ENCODE measurements at regions not wholly inside any gene's neighbourhood (a gene's known extent, or its start where the extent isn't known, plus 50 kb on each side); places are given as distances from the start of the nearest gene placed in this dataset.

DNA sequence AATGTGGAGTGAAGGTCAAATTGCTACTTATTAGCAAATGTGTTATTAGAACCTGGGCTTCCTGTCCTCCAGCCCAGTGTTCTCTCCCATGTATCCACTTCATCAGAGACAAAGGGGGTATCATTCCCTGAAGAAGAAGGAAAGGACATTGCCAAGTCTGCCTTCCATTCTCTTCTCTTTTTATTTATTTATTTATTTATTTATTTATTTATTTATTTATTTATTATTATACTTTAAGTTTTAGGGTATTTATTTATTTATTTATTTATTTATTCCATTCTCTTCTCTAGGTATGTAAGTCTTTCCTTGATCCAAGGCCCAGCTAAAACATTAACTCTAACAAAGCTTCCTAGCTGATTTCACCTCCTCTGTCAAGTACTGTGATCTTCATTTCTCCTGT is 277.8 kb upstream of the DNAJC19 start:
- H3K36me3 ChIP-seq (ENCODE audit: insufficient read depth, low read length): no peaks in the 10 kb centered on the region
- H2AFZ ChIP-seq (ENCODE audit: low read depth, low read length): no peak overlapping the region
- H3K4me3 ChIP-seq (ENCODE audit: low read length): no peak overlapping the region
- no peak overlapping the region for H3K4me2 ChIP-seq (ENCODE audit: low read length)
- no peaks in the 10 kb centered on the region for H3K27me3 ChIP-seq (ENCODE audit: insufficient read depth, low read depth, low read length)
- H4K20me1 ChIP-seq (ENCODE audit: insufficient read depth): no peaks in the 10 kb centered on the region
- no peak overlapping the region for H3K27ac ChIP-seq (ENCODE audit: low read length)
- H3K9me3 ChIP-seq (ENCODE audit: low read length): no peaks in the 10 kb centered on the region
- H3K79me2 ChIP-seq (replicated peaks; ENCODE audit: insufficient read depth, low read length): peaks cover 15% of the 10 kb centered on the region
- TF ChIP-seq SMC3 (conservative IDR thresholded peaks at IDR 0.05; ENCODE audit: poor library complexity): no peak
- TF ChIP-seq, protein P1, sequence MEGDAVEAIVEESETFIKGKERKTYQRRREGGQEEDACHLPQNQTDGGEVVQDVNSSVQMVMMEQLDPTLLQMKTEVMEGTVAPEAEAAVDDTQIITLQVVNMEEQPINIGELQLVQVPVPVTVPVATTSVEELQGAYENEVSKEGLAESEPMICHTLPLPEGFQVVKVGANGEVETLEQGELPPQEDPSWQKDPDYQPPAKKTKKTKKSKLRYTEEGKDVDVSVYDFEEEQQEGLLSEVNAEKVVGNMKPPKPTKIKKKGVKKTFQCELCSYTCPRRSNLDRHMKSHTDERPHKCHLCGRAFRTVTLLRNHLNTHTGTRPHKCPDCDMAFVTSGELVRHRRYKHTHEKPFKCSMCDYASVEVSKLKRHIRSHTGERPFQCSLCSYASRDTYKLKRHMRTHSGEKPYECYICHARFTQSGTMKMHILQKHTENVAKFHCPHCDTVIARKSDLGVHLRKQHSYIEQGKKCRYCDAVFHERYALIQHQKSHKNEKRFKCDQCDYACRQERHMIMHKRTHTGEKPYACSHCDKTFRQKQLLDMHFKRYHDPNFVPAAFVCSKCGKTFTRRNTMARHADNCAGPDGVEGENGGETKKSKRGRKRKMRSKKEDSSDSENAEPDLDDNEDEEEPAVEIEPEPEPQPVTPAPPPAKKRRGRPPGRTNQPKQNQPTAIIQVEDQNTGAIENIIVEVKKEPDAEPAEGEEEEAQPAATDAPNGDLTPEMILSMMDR (IDR thresholded peaks at IDR 0.05; ENCODE audit: poor library complexity, severe bottlenecking): no peak
- TF ChIP-seq EP300 (conservative IDR thresholded peaks at IDR 0.05; ENCODE audit: poor library complexity, severe bottlenecking): no peak
- TF ChIP-seq POLR2AphosphoS5 (IDR thresholded peaks at IDR 0.05): no peak
- TF ChIP-seq, protein P2, sequence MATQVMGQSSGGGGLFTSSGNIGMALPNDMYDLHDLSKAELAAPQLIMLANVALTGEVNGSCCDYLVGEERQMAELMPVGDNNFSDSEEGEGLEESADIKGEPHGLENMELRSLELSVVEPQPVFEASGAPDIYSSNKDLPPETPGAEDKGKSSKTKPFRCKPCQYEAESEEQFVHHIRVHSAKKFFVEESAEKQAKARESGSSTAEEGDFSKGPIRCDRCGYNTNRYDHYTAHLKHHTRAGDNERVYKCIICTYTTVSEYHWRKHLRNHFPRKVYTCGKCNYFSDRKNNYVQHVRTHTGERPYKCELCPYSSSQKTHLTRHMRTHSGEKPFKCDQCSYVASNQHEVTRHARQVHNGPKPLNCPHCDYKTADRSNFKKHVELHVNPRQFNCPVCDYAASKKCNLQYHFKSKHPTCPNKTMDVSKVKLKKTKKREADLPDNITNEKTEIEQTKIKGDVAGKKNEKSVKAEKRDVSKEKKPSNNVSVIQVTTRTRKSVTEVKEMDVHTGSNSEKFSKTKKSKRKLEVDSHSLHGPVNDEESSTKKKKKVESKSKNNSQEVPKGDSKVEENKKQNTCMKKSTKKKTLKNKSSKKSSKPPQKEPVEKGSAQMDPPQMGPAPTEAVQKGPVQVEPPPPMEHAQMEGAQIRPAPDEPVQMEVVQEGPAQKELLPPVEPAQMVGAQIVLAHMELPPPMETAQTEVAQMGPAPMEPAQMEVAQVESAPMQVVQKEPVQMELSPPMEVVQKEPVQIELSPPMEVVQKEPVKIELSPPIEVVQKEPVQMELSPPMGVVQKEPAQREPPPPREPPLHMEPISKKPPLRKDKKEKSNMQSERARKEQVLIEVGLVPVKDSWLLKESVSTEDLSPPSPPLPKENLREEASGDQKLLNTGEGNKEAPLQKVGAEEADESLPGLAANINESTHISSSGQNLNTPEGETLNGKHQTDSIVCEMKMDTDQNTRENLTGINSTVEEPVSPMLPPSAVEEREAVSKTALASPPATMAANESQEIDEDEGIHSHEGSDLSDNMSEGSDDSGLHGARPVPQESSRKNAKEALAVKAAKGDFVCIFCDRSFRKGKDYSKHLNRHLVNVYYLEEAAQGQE (IDR thresholded peaks at IDR 0.05; ENCODE audit: borderline replicate concordance): no peak
- TF ChIP-seq MXI1 (conservative IDR thresholded peaks at IDR 0.05; ENCODE audit: poor library complexity, severe bottlenecking): no peak
- TF ChIP-seq TAF1 (IDR thresholded peaks at IDR 0.05; ENCODE audit: low read depth): no peak
- TF ChIP-seq EZH2 (IDR thresholded peaks at IDR 0.05; ENCODE audit: borderline replicate concordance, insufficient read depth, low read length, poor library complexity, severe bottlenecking): no peak
- TF ChIP-seq RAD21 (conservative IDR thresholded peaks at IDR 0.05): no peak
- H3K9ac ChIP-seq (ENCODE audit: low read length): no peak overlapping the region
- no peaks in the 10 kb centered on the region for H3F3A ChIP-seq (ENCODE audit: insufficient read depth, low read length, poor library complexity, severe bottlenecking)
- H3K9me2 ChIP-seq (ENCODE audit: insufficient read depth, low read length): no peaks in the 10 kb centered on the region

DNA sequence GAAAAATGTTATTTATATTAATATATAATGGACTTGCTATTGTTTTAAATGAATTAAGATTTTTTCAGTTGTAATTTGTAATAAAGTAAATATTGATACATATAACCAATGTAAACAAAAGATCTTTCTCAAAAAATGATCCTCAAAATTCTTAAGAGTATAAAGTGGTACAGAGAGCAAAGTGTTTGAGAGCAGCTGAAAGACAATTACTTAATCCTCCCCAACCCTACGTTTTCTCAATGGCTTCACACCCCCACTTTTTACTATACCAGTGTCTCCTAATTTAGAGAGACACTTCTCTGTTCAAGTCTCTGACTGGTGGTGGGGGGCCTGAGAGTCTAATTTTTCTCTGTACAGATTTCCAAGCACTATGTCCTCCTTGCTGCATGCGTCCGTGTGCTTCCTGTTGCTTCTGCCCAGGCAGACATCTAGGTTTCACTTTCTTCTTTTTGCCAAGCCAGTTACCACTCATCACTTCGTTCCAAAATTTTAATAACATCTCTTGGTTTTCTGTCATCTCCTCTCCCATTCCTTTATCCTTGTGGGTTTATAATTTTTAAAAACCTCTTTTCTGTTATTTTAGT is 276.3 kb upstream of the DNAJC19 start:
- Histone ChIP-seq H3K79me2 (replicated peaks; ENCODE audit: insufficient read depth, low read length) (peaks cover 14% of the 10 kb centered on the region), H3K27ac (ENCODE audit: low read length) (no peak overlapping the region), H3K9me3 (ENCODE audit: low read length) (no peaks in the 10 kb centered on the region), H3K27me3 (ENCODE audit: insufficient read depth, low read depth, low read length) (no peaks in the 10 kb centered on the region), H3F3A (ENCODE audit: insufficient read depth, low read length, poor library complexity, severe bottlenecking) (no peaks in the 10 kb centered on the region), H3K9me2 (ENCODE audit: insufficient read depth, low read length) (no peaks in the 10 kb centered on the region), H2AFZ (ENCODE audit: low read depth, low read length) (no peak overlapping the region), H3K4me3 (ENCODE audit: low read length) (no peak overlapping the region), H3K9ac (ENCODE audit: low read length) (no peak overlapping the region), H4K20me1 (ENCODE audit: insufficient read depth) (no peaks in the 10 kb centered on the region), H3K36me3 (ENCODE audit: insufficient read depth, low read length) (no peaks in the 10 kb centered on the region), H3K4me2 (ENCODE audit: low read length) (no peak overlapping the region)
- TF ChIP-seq SMC3 (conservative IDR thresholded peaks at IDR 0.05; ENCODE audit: poor library complexity) (no peak), TAF1 (IDR thresholded peaks at IDR 0.05; ENCODE audit: low read depth) (no peak), MXI1 (conservative IDR thresholded peaks at IDR 0.05; ENCODE audit: poor library complexity, severe bottlenecking) (no peak), EZH2 (IDR thresholded peaks at IDR 0.05; ENCODE audit: borderline replicate concordance, insufficient read depth, low read length, poor library complexity, severe bottlenecking) (no peak), POLR2AphosphoS5 (IDR thresholded peaks at IDR 0.05) (no peak), EP300 (conservative IDR thresholded peaks at IDR 0.05; ENCODE audit: poor library complexity, severe bottlenecking) (no peak), RAD21 (conservative IDR thresholded peaks at IDR 0.05) (no peak)
- TF ChIP-seq, protein P2 (IDR thresholded peaks at IDR 0.05; ENCODE audit: borderline replicate concordance): no peak
- TF ChIP-seq, protein P1 (IDR thresholded peaks at IDR 0.05; ENCODE audit: poor library complexity, severe bottlenecking): no peak

All from neural cell (in vitro differentiated cells).